ENCODE measurements at regions not wholly inside any gene's neighbourhood (a gene's known extent, or its start where the extent isn't known, plus 50 kb on each side); places are given as distances from the start of the nearest gene placed in this dataset.

- dilution Hi-C loops (cut with MboI; ENCODE audit: extremely low pct_ligation_motif_present, low sequenced_read_pairs), result no loop called here
- H3K79me2 ChIP-seq (ENCODE audit: control insufficient read depth, insufficient read depth, low read length), result no peaks in the 10 kb centered on the region
- intact Hi-C loops (cut with micrococcal nuclease), result no loop called here
- no peak for TF ChIP-seq MYC (IDR thresholded peaks at IDR 0.05; ENCODE audit: low read depth, low read length)
- TF ChIP-seq GATA2 (IDR thresholded peaks at IDR 0.05; ENCODE audit: insufficient read depth, insufficient read length, low read depth, low read length), result no peak
- no peak overlapping the region for H3K27ac ChIP-seq (ENCODE audit: insufficient read depth, low read depth, low read length)
- no peak overlapping the region for H2AFZ ChIP-seq (ENCODE audit: low read depth, low read length)
- H3K9ac ChIP-seq (replicated peaks; ENCODE audit: extremely low read depth, insufficient read depth, low read length), result no peak overlapping the region
- no peaks in the 10 kb centered on the region for H3K4me1 ChIP-seq (ENCODE audit: control insufficient read depth, extremely low read depth, insufficient read depth, low read length)
- BruUV-seq (replicated peaks), result no TSS peak
- no peak overlapping the region for H3K4me3 ChIP-seq (replicated peaks in 1 of 3; ENCODE audit: insufficient read depth in 1 of 3, low read depth in 1 of 3, low read length in 3 of 3)
- POLR2A ChIA-PET, result no interaction called here
- H4K20me1 ChIP-seq (replicated peaks; ENCODE audit: control insufficient read depth, extremely low read depth, insufficient read depth, low read length), result no peaks in the 10 kb centered on the region
- DNase-seq (ENCODE audit: low read depth, low spot score), result no peak
- H3K9me3 ChIP-seq (replicated peaks; ENCODE audit: control insufficient read depth, insufficient read depth, low read length), result no peaks in the 10 kb centered on the region
- no peaks in the 10 kb centered on the region for H3K36me3 ChIP-seq (ENCODE audit: control insufficient read depth in 2 of 2, extremely low read depth in 1 of 2, insufficient read depth in 2 of 2, low read length in 2 of 2)
- H3K9me1 ChIP-seq (replicated peaks; ENCODE audit: control insufficient read depth, extremely low read depth, insufficient read depth, low read length), result no peaks in the 10 kb centered on the region
- FAIRE-seq, result no peak
- H3K27me3 ChIP-seq (ENCODE audit: control insufficient read depth in 2 of 2, insufficient read depth in 2 of 2, low read length in 2 of 2), result no peaks in the 10 kb centered on the region
- no peak overlapping the region for H3K4me2 ChIP-seq (ENCODE audit: insufficient read depth, low read length)
- CTCF ChIA-PET, result interaction anchor here (1.5 kb wide), 1 partner anchor 20 kb away, joined by 3 read pairs; no protein-coding TSS in a partner anchor
Observed at GRCh38 chr9:107681988-107682387, 192.4 kb upstream of the KLF4 start.

DNA sequence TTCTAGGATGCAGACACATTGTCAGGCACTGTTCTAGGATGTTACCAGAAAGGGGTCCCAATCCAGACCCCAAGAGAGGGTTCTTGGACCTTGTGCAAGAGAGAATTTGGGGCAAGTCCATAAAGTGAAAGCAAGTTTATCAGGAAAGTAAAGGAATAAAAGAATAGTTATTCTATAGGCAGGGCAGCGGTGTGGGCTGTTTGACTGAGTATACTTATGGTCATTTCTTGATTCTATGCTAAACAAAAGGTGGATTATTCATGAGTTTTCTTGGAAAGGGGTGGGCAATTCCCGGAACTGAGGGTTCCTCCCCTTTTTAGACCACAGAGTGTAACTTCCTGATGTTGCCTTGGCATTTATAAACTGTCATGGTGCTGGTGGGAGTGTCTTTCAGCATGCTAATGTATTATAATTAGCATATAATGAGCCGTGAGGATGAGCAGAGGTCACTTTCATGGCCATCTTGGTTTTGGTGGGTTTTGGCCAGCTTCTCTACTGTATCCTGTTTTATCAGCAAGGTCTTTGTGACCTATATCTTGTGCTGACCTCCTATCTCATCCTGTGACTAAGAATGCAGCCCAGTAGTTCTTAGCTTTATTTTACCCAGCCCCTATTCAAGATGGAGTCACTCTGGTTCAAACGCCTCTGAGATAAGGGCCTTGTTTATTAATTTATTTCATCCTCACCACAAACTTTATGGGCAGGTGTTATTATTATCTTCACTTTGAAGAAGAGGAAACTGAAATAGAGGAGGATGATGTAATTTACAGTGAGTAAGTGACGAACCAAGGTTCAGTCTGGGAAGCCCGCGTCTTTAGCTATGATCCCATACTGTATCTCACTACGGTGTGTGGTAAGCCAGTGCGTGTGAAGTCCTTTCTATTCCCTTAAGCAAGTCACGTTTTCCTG is 186.0 kb upstream of the KLF4 start:
- Histone ChIP-seq H3K4me1 (ENCODE audit: control insufficient read depth, extremely low read depth, insufficient read depth, low read length) (no peaks in the 10 kb centered on the region), H2AFZ (ENCODE audit: low read depth, low read length) (no peak overlapping the region), H3K36me3 (ENCODE audit: control insufficient read depth in 2 of 2, extremely low read depth in 1 of 2, insufficient read depth in 2 of 2, low read length in 2 of 2) (no peaks in the 10 kb centered on the region), H3K9me1 (replicated peaks; ENCODE audit: control insufficient read depth, extremely low read depth, insufficient read depth, low read length) (no peaks in the 10 kb centered on the region), H3K4me3 (replicated peaks in 1 of 3; ENCODE audit: insufficient read depth in 1 of 3, low read depth in 1 of 3, low read length in 3 of 3) (no peak overlapping the region), H3K4me2 (ENCODE audit: insufficient read depth, low read length) (no peak overlapping the region), H3K79me2 (ENCODE audit: control insufficient read depth, insufficient read depth, low read length) (no peaks in the 10 kb centered on the region), H4K20me1 (replicated peaks; ENCODE audit: control insufficient read depth, extremely low read depth, insufficient read depth, low read length) (no peaks in the 10 kb centered on the region), H3K9ac (replicated peaks; ENCODE audit: extremely low read depth, insufficient read depth, low read length) (no peak overlapping the region), H3K27ac (ENCODE audit: insufficient read depth, low read depth, low read length) (no peak overlapping the region), H3K27me3 (ENCODE audit: control insufficient read depth in 2 of 2, insufficient read depth in 2 of 2, low read length in 2 of 2) (peaks cover 0 to 2% of the 10 kb centered on the region in 2 experiments), H3K9me3 (replicated peaks; ENCODE audit: control insufficient read depth, insufficient read depth, low read length) (no peaks in the 10 kb centered on the region)
- dilution Hi-C loops (cut with MboI; ENCODE audit: extremely low pct_ligation_motif_present, low sequenced_read_pairs), result no loop called here
- ChIA-PET POLR2A (no interaction called here), CTCF (no interaction called here)
- no TSS peak for BruUV-seq (replicated peaks)
- TF ChIP-seq GATA2 (IDR thresholded peaks at IDR 0.05; ENCODE audit: insufficient read depth, insufficient read length, low read depth, low read length) (no peak), FOS (IDR thresholded peaks at IDR 0.05; ENCODE audit: borderline replicate concordance, insufficient read depth, low read length) (no peak), POLR2AphosphoS5 (IDR thresholded peaks at IDR 0.05; ENCODE audit: insufficient read depth, low read depth, low read length) (no peak), MYC (IDR thresholded peaks at IDR 0.05; ENCODE audit: low read depth, low read length) (no peak), POLR2A (IDR thresholded peaks at IDR 0.05; ENCODE audit: low read depth, low read length) (no peak), JUN (IDR thresholded peaks at IDR 0.05; ENCODE audit: borderline replicate concordance, insufficient read depth, insufficient read length, low read depth) (no peak)
- TF ChIP-seq, protein P1, sequence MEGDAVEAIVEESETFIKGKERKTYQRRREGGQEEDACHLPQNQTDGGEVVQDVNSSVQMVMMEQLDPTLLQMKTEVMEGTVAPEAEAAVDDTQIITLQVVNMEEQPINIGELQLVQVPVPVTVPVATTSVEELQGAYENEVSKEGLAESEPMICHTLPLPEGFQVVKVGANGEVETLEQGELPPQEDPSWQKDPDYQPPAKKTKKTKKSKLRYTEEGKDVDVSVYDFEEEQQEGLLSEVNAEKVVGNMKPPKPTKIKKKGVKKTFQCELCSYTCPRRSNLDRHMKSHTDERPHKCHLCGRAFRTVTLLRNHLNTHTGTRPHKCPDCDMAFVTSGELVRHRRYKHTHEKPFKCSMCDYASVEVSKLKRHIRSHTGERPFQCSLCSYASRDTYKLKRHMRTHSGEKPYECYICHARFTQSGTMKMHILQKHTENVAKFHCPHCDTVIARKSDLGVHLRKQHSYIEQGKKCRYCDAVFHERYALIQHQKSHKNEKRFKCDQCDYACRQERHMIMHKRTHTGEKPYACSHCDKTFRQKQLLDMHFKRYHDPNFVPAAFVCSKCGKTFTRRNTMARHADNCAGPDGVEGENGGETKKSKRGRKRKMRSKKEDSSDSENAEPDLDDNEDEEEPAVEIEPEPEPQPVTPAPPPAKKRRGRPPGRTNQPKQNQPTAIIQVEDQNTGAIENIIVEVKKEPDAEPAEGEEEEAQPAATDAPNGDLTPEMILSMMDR (IDR thresholded peaks at IDR 0.05; ENCODE audit: extremely low read depth in 1 of 2, insufficient read depth in 1 of 2, low read depth in 1 of 2, low read length in 2 of 2), result no peak
- DNase-seq (ENCODE audit: low read depth, low spot score), result no peak
- intact Hi-C loops (cut with micrococcal nuclease), result no loop called here
- no peak for FAIRE-seq

Data from endothelial cell of umbilical vein (primary cell).